C1 segment of cervical spinal cord (tissue), 14 donors: ENCODE measurements at regions not wholly inside any gene's neighbourhood (a gene's known extent, or its start where the extent isn't known, plus 50 kb on each side); places are given as distances from the start of the nearest gene placed in this dataset.
"Not testable (repeated sequence)": the region's sequence is repeated elsewhere in the genome, so short reads cannot be mapped to it uniquely, and the experiment has no call there.

Experiments used
- DNase-seq, 14 donors: peaks; one replicate each; lab custom pipeline; 2025; lab: John Stamatoyannopoulos, UW

GRCh38 chrX:84611843-84612636 lies 109.8 kb upstream of the HDX start:
- DNase-seq, result no peak

- DNase-seq, result no peak
Measured at GRCh38 chrX:84634201-84634782, 132.0 kb upstream of the HDX start.

- DNase-seq, result no peak
Measured at GRCh38 chrX:84666086-84666485, 163.8 kb upstream of the HDX start.

- no peak for DNase-seq
Measured at GRCh38 chrX:84690228-84690627, 188.0 kb upstream of the HDX start.

GRCh38 chrX:84709987-84710386 lies 207.7 kb upstream of the HDX start:
- DNase-seq, result no peak

GRCh38 chrX:84710611-84711010 lies 208.4 kb upstream of the HDX start:
- DNase-seq, result no peak

GRCh38 chrX:84712621-84713020 lies 210.4 kb upstream of the HDX start:
- DNase-seq, result no peak

- DNase-seq, result no peak
Measured at GRCh38 chrX:84715315-84715714, 213.1 kb upstream of the HDX start.

- no peak for DNase-seq
Measured at GRCh38 chrX:84717343-84717742, 215.1 kb upstream of the HDX start.

GRCh38 chrX:84721416-84721815 lies 219.2 kb upstream of the HDX start:
- no peak for DNase-seq

- no peak for DNase-seq
Measured at GRCh38 chrX:84724576-84724975, 222.3 kb upstream of the HDX start.

GRCh38 chrX:84729408-84729807 lies 227.2 kb upstream of the HDX start:
- no peak for DNase-seq

GRCh38 chrX:84729809-84730208 lies 227.6 kb upstream of the HDX start:
- DNase-seq, result peak in 3 of 14 donors; percentile 3 to 10 (median 5)

GRCh38 chrX:84735025-84735424 lies 232.8 kb upstream of the HDX start:
- DNase-seq, result no peak

- DNase-seq, result no peak
Measured at GRCh38 chrX:84737471-84737871, 235.2 kb upstream of the HDX start.

GRCh38 chrX:84747516-84747915 lies 245.3 kb upstream of the HDX start:
- no peak for DNase-seq

GRCh38 chrX:84748965-84749656 lies 246.9 kb upstream of the HDX start:
- DNase-seq, result no peak

- no peak for DNase-seq
Measured at GRCh38 chrX:84760560-84760959, 243.1 kb upstream of the APOOL start.

- DNase-seq, result no peak
Measured at GRCh38 chrX:84796321-84796720, 207.4 kb upstream of the APOOL start.

- no peak for DNase-seq
Measured at GRCh38 chrX:84830836-84831235, 172.8 kb upstream of the APOOL start.

GRCh38 chrX:84846541-84846940 lies 157.1 kb upstream of the APOOL start:
- not testable (repeated sequence) for DNase-seq

GRCh38 chrX:84851183-84851582 lies 152.5 kb upstream of the APOOL start:
- not testable (repeated sequence) for DNase-seq

GRCh38 chrX:84856791-84857190 lies 146.9 kb upstream of the APOOL start:
- not testable (repeated sequence) for DNase-seq
